Right lobe of liver (tissue), 4 donors: ENCODE measurements at regions not wholly inside any gene's neighbourhood (a gene's known extent, or its start where the extent isn't known, plus 50 kb on each side); places are given as distances from the start of the nearest gene placed in this dataset.

ENCODE experiments used
- POLR2A ChIP-seq: fragments of 450-650 bp; IDR thresholded peaks from one replicate; pipeline ENCODE4 v1.6.1; 2017; ENCODE audit warnings: antibody characterized with exemption, mild to moderate bottlenecking
- TF ChIP-seq, protein P1 (sequence below), 4 donors: fragments of 200-600 bp in 3 of 4; fragments of 450-650 bp in 1 of 4; IDR thresholded peaks; one replicate each; pipeline versions ENCODE4 v1.5.1 to v1.8.0; 2016 to 2022; ENCODE audit warnings: antibody characterized with exemption in 4 of 4, mild to moderate bottlenecking in 2 of 4
- donor health status: DM: no; HTN: no; CAD: no.
- donor health status: DM: no; HTN: no; CAD: no.
- donor health status: DM: no; HTN: yes; CAD: no.

DNA sequence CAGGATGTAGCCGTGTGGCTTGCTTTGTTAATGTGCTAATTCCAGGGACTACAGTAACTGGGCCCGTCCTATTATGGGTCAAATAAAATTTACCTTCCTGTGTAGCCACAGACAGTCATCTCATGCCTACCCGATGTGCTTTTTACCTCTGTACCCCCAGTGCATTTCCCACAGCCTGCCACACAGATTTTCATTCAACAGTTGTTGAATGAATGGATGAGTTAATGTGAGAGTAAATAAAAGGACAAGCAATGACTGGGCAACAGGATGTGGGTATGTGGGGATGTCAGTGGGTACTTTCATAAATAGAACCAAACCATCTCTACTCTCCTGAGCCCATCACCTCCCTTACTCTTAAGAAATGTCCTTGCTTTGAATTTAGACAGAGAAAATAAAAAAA is 441.2 kb upstream of the ZNF462 start:
- TF ChIP-seq, protein P1, sequence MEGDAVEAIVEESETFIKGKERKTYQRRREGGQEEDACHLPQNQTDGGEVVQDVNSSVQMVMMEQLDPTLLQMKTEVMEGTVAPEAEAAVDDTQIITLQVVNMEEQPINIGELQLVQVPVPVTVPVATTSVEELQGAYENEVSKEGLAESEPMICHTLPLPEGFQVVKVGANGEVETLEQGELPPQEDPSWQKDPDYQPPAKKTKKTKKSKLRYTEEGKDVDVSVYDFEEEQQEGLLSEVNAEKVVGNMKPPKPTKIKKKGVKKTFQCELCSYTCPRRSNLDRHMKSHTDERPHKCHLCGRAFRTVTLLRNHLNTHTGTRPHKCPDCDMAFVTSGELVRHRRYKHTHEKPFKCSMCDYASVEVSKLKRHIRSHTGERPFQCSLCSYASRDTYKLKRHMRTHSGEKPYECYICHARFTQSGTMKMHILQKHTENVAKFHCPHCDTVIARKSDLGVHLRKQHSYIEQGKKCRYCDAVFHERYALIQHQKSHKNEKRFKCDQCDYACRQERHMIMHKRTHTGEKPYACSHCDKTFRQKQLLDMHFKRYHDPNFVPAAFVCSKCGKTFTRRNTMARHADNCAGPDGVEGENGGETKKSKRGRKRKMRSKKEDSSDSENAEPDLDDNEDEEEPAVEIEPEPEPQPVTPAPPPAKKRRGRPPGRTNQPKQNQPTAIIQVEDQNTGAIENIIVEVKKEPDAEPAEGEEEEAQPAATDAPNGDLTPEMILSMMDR (IDR thresholded peaks at IDR 0.05), result no peak
- no peak for TF ChIP-seq POLR2A
